HEK293 (cell line): ENCODE measurements at regions not wholly inside any gene's neighbourhood (a gene's known extent, or its start where the extent isn't known, plus 50 kb on each side); places are given as distances from the start of the nearest gene placed in this dataset.

ENCODE experiments used
- CTCF ChIP-seq: fragments of 450-650 bp; formaldehyde crosslinking; IDR thresholded peaks from 2 replicates; pipeline ENCODE4 v1.5.1; 2016; ENCODE audit warnings: missing biosample characterization, missing genetic modification characterization
- KLF10 ChIP-seq: fragments of 450-650 bp; IDR thresholded peaks from 2 replicates; pipeline ENCODE4 v1.5.1; 2018; ENCODE audit warnings: missing biosample characterization, mild to moderate bottlenecking, missing genetic modification characterization
- SCRT2 ChIP-seq: fragments of 450-650 bp; formaldehyde crosslinking; IDR thresholded peaks from 2 replicates; pipeline ENCODE4 v1.5.1; 2016; ENCODE audit warnings: missing biosample characterization, missing genetic modification characterization
- SETDB1 ChIP-seq: IDR thresholded peaks from one replicate; pipeline ENCODE4 v1.6.1; 2017; ENCODE audit warnings: mild to moderate bottlenecking, low read length, moderate library complexity, mixed read lengths; ENCODE audit not compliant: insufficient read length
- ZFP41 ChIP-seq: fragments of 450-650 bp; formaldehyde crosslinking; IDR thresholded peaks from 2 replicates; pipeline ENCODE4 v1.5.1; 2016; ENCODE audit warnings: missing biosample characterization, missing genetic modification characterization, borderline replicate concordance
- ZNF350 ChIP-seq: fragments of 450-650 bp; formaldehyde crosslinking; IDR thresholded peaks from 2 replicates; pipeline ENCODE4 v1.5.0; 2017; ENCODE audit warnings: missing biosample characterization, mild to moderate bottlenecking, missing genetic modification characterization
- ZNF785 ChIP-seq: fragments of 450-650 bp; formaldehyde crosslinking; IDR thresholded peaks from 2 replicates; pipeline ENCODE4 v1.5.1; 2016; ENCODE audit warnings: missing biosample characterization, missing genetic modification characterization
- ZNF843 ChIP-seq: fragments of 450-650 bp; formaldehyde crosslinking; IDR thresholded peaks from 2 replicates; pipeline ENCODE4 v1.5.1; 2016; ENCODE audit warnings: missing biosample characterization, missing genetic modification characterization

- TF ChIP-seq SCRT2 (tag by site-specific recombination) (no peak), CTCF (tag by site-specific recombination) (no peak), ZNF785 (tag by site-specific recombination) (no peak), ZNF350 (tag by site-specific recombination) (no peak), ZNF843 (no peak), SETDB1 (no peak), ZFP41 (tag by site-specific recombination) (no peak), KLF10 (tag by site-specific recombination) (no peak)
Observed at GRCh38 chr2:142502402-142502801, 371.6 kb upstream of the LRP1B start.
